ENCODE measurements at regions not wholly inside any gene's neighbourhood (a gene's known extent, or its start where the extent isn't known, plus 50 kb on each side); places are given as distances from the start of the nearest gene placed in this dataset.

GRCh38 chr10:117685431-117685830 is 142.9 kb downstream of the EMX2 start:
- TF ChIP-seq CTCF (IDR thresholded peaks at IDR 0.05) = no peak
- H3K4me3 ChIP-seq = no peak overlapping the region
- intact Hi-C loops (cut with DNase I) = no loop called here
- DNase-seq = no peak
- H3K4me1 ChIP-seq = no peaks in the 10 kb centered on the region
- no peaks in the 10 kb centered on the region for H3K27me3 ChIP-seq
- H3K9ac ChIP-seq (ENCODE audit: low read depth in 2 of 2, low read length in 2 of 2) = no peak overlapping the region
- no peaks in the 10 kb centered on the region for H3K36me3 ChIP-seq
- no peak overlapping the region for H3K27ac ChIP-seq
- H3K9me3 ChIP-seq = no peaks in the 10 kb centered on the region

GRCh38 chr10:117686606-117687005 is 144.1 kb downstream of the EMX2 start:
- no peak for DNase-seq
- no peaks in the 10 kb centered on the region for H3K4me1 ChIP-seq
- no peak overlapping the region for H3K9ac ChIP-seq (ENCODE audit: low read depth in 2 of 2, low read length in 2 of 2)
- H3K27me3 ChIP-seq = no peaks in the 10 kb centered on the region
- no peak overlapping the region for H3K27ac ChIP-seq
- TF ChIP-seq CTCF (IDR thresholded peaks at IDR 0.05) = no peak
- no peak overlapping the region for H3K4me3 ChIP-seq
- H3K36me3 ChIP-seq = no peaks in the 10 kb centered on the region
- intact Hi-C loops (cut with DNase I) = no loop called here
- no peaks in the 10 kb centered on the region for H3K9me3 ChIP-seq

- TF ChIP-seq CTCF (IDR thresholded peaks at IDR 0.05) = no peak
- intact Hi-C loops (cut with DNase I) = no loop called here
Measured at GRCh38 chr10:117688358-117688757, 145.8 kb downstream of the EMX2 start.

GRCh38 chr10:117689566-117689965 is 147.0 kb downstream of the EMX2 start:
- Histone ChIP-seq H3K4me3 (no peak overlapping the region), H3K9ac (ENCODE audit: low read depth in 2 of 2, low read length in 2 of 2) (no peak overlapping the region), H3K9me3 (no peaks in the 10 kb centered on the region), H3K4me1 (no peaks in the 10 kb centered on the region), H3K27ac (no peak overlapping the region), H3K36me3 (no peaks in the 10 kb centered on the region), H3K27me3 (no peaks in the 10 kb centered on the region)
- TF ChIP-seq CTCF (IDR thresholded peaks at IDR 0.05) = no peak
- no peak for DNase-seq
- intact Hi-C loops (cut with DNase I) = no loop called here

More at GRCh38 chr10:117688358-117688757, 145.8 kb downstream of the EMX2 start:
- H3K4me3 ChIP-seq = no peak overlapping the region
- no peaks in the 10 kb centered on the region for H3K27me3 ChIP-seq
- DNase-seq = no peak
- no peaks in the 10 kb centered on the region for H3K36me3 ChIP-seq
- no peak overlapping the region for H3K9ac ChIP-seq (ENCODE audit: low read depth in 2 of 2, low read length in 2 of 2)
- H3K27ac ChIP-seq = no peak overlapping the region
- H3K9me3 ChIP-seq = no peaks in the 10 kb centered on the region
- H3K4me1 ChIP-seq = no peaks in the 10 kb centered on the region

GRCh38 chr10:117690359-117690758 is 147.8 kb downstream of the EMX2 start:
- Histone ChIP-seq H3K27me3 (no peaks in the 10 kb centered on the region), H3K36me3 (no peaks in the 10 kb centered on the region), H3K9ac (ENCODE audit: low read depth in 2 of 2, low read length in 2 of 2) (no peak overlapping the region), H3K4me1 (no peaks in the 10 kb centered on the region), H3K4me3 (no peak overlapping the region), H3K27ac (no peak overlapping the region), H3K9me3 (no peaks in the 10 kb centered on the region)
- TF ChIP-seq CTCF (IDR thresholded peaks at IDR 0.05) = no peak
- intact Hi-C loops (cut with DNase I) = no loop called here
- DNase-seq = no peak

- Histone ChIP-seq H3K9ac (ENCODE audit: low read depth in 2 of 2, low read length in 2 of 2) (no peak overlapping the region), H3K27me3 (no peaks in the 10 kb centered on the region), H3K27ac (no peak overlapping the region), H3K4me1 (no peaks in the 10 kb centered on the region), H3K9me3 (no peaks in the 10 kb centered on the region), H3K36me3 (no peaks in the 10 kb centered on the region), H3K4me3 (no peak overlapping the region)
- TF ChIP-seq CTCF (IDR thresholded peaks at IDR 0.05) = no peak
- intact Hi-C loops (cut with DNase I) = no loop called here
- DNase-seq = no peak
Measured at GRCh38 chr10:117694190-117694589, 151.6 kb downstream of the EMX2 start.

All from colonic mucosa (tissue), 4 donors.